MG63 (cell line): ENCODE measurements at regions not wholly inside any gene's neighbourhood (a gene's known extent, or its start where the extent isn't known, plus 50 kb on each side); places are given as distances from the start of the nearest gene placed in this dataset.
A peak's percentile ranks its signal among the peaks of the same experiment; 100 is the strongest.

ENCODE experiments used
- DNase-seq: peaks from one replicate; pipeline ENCODE4 v3.0.0-alpha.2; 2020
- H3K27me3 ChIP-seq: fragments of 250-450 bp; sonication (Bioruptor Pico); 2 replicates; pipeline ENCODE4 v1.5.1; 2020; ENCODE audit warnings: mild to moderate bottlenecking, moderate library complexity
- H3K36me3 ChIP-seq: fragments of 250-450 bp; sonication (Bioruptor Pico); 2 replicates; pipeline ENCODE4 v1.5.1; 2020; ENCODE audit warnings: mild to moderate bottlenecking, moderate library complexity
- H3K4me3 ChIP-seq: fragments of 250-450 bp; sonication (Bioruptor Pico); 2 replicates; pipeline ENCODE4 v1.5.1; 2020; ENCODE audit warnings: mild to moderate bottlenecking, moderate library complexity
- H3K9me3 ChIP-seq: fragments of 250-450 bp; sonication (Bioruptor Pico); 2 replicates; pipeline ENCODE4 v1.5.1; 2020; ENCODE audit warnings: mild to moderate bottlenecking, moderate library complexity

GRCh38 chr20:17795501-17796071 lies 95.8 kb downstream of the BANF2 start:
- Histone ChIP-seq H3K4me3 (no peak overlapping the region), H3K27me3 (no peaks in the 10 kb centered on the region), H3K9me3 (no peaks in the 10 kb centered on the region), H3K36me3 (no peaks in the 10 kb centered on the region)
- no peak for DNase-seq

GRCh38 chr20:17795003-17795402 lies 95.2 kb downstream of the BANF2 start:
- H3K4me3 ChIP-seq, result no peak overlapping the region
- H3K27me3 ChIP-seq, result no peaks in the 10 kb centered on the region
- DNase-seq, result no peak
- H3K9me3 ChIP-seq, result no peaks in the 10 kb centered on the region
- no peaks in the 10 kb centered on the region for H3K36me3 ChIP-seq

DNA sequence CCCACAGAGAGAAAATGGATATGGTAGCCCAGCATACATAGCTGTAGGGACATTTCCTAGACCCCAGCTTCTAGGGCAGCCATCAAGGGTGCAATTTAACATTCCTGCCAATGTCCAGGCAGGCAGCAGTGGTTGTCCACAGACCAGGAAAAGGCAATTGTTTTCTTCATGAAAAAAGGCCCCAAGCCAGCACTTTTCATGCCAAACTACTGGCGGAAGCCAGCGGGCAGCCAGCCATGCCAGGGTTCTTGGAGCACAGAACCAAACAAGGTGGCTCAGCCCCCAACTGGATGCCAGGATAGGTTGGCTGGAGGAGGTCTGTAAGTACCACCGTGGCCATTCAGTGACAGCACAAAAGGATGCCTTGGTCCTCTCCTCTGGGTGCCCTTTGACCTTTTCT lies 94.6 kb downstream of the BANF2 start:
- DNase-seq, result peak; percentile 62
- no peaks in the 10 kb centered on the region for H3K9me3 ChIP-seq
- no peak overlapping the region for H3K4me3 ChIP-seq
- H3K36me3 ChIP-seq, result no peaks in the 10 kb centered on the region
- no peaks in the 10 kb centered on the region for H3K27me3 ChIP-seq

- Histone ChIP-seq H3K36me3 (no peaks in the 10 kb centered on the region), H3K9me3 (no peaks in the 10 kb centered on the region), H3K27me3 (no peaks in the 10 kb centered on the region), H3K4me3 (no peak overlapping the region)
- no peak for DNase-seq
Measured at GRCh38 chr20:17793986-17794385, 94.2 kb downstream of the BANF2 start.

GRCh38 chr20:17790296-17790695 lies 90.5 kb downstream of the BANF2 start:
- Histone ChIP-seq H3K27me3 (no peaks in the 10 kb centered on the region), H3K9me3 (no peaks in the 10 kb centered on the region), H3K4me3 (no peak overlapping the region), H3K36me3 (no peaks in the 10 kb centered on the region)
- no peak for DNase-seq

- H3K9me3 ChIP-seq, result no peaks in the 10 kb centered on the region
Measured at GRCh38 chr20:17787816-17788215, 88.0 kb downstream of the BANF2 start.

GRCh38 chr20:17786221-17786718 lies 86.5 kb downstream of the BANF2 start:
- no peak overlapping the region for H3K4me3 ChIP-seq
- no peaks in the 10 kb centered on the region for H3K36me3 ChIP-seq
- no peak for DNase-seq
- no peaks in the 10 kb centered on the region for H3K27me3 ChIP-seq
- H3K9me3 ChIP-seq, result no peaks in the 10 kb centered on the region

More at GRCh38 chr20:17787816-17788215, 88.0 kb downstream of the BANF2 start:
- Histone ChIP-seq H3K36me3 (no peaks in the 10 kb centered on the region), H3K27me3 (no peaks in the 10 kb centered on the region), H3K4me3 (no peak overlapping the region)
- DNase-seq, result no peak
